Right atrium auricular region (tissue), 2 donors: ENCODE measurements at regions not wholly inside any gene's neighbourhood (a gene's known extent, or its start where the extent isn't known, plus 50 kb on each side); places are given as distances from the start of the nearest gene placed in this dataset.

Experiments used
- DNase-seq: peaks from one replicate; pipeline ENCODE4 v3.0.0-alpha.2; 2019; ENCODE audit warnings: low spot score
- H3K27ac ChIP-seq, 2 donors: fragments of 200-600 bp; sonication (generic); 1 replicate in 1 of 2; 2 replicates in 1 of 2; pipeline ENCODE4 v1.5.1; 2016 to 2019
- H3K27me3 ChIP-seq, 2 donors: fragments of 200-600 bp; sonication (generic); one replicate each; pipeline versions ENCODE4 v1.5.1 to v1.6.0; 2017 to 2019
- H3K36me3 ChIP-seq: fragments of 200-600 bp; sonication (generic); one replicate; pipeline ENCODE4 v1.5.1; 2016
- H3K4me1 ChIP-seq, 2 donors: fragments of 200-600 bp; sonication (generic); one replicate each; pipeline versions ENCODE4 v1.5.1 to v1.6.0; 2017 to 2019
- H3K4me3 ChIP-seq, 2 donors: fragments of 200-600 bp; sonication (generic); 1 replicate in 1 of 2; 2 replicates in 1 of 2; pipeline ENCODE4 v1.5.1; 2017 to 2019; ENCODE audit warnings: mild to moderate bottlenecking in 1 of 2, moderate library complexity in 1 of 2
- H3K9me3 ChIP-seq, 2 donors: fragments of 200-600 bp; sonication (generic); one replicate each; pipeline ENCODE4 v1.5.1; 2019
- TF ChIP-seq, protein P1 (sequence below), 2 donors: fragments of 200-600 bp; sonication (generic); IDR thresholded peaks; one replicate each; pipeline ENCODE4 v1.5.1; 2019; ENCODE audit warnings: antibody characterized with exemption in 2 of 2

DNA sequence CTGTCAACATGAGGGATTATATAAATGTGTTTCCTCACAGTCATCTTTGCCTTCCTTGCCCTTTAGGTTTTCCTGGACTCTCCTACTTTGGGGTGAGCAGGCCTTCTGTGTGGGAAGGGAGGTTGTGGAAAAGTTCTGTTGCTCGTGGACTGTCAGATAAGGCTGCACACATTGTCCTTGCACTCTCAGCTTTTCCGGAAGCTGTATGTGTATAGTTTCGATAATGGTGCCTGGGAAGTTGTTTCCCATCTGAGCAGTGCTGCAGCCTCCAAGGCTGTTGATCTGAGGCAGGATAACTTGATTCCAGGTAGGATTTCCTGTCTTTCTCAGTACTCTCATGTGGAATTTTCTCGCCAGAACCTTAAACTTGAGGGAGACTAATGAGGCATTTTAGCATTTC lies 297.8 kb upstream of the AZI2 start:
- H3K4me1 ChIP-seq: no peaks in the 10 kb centered on the region
- TF ChIP-seq, protein P1, sequence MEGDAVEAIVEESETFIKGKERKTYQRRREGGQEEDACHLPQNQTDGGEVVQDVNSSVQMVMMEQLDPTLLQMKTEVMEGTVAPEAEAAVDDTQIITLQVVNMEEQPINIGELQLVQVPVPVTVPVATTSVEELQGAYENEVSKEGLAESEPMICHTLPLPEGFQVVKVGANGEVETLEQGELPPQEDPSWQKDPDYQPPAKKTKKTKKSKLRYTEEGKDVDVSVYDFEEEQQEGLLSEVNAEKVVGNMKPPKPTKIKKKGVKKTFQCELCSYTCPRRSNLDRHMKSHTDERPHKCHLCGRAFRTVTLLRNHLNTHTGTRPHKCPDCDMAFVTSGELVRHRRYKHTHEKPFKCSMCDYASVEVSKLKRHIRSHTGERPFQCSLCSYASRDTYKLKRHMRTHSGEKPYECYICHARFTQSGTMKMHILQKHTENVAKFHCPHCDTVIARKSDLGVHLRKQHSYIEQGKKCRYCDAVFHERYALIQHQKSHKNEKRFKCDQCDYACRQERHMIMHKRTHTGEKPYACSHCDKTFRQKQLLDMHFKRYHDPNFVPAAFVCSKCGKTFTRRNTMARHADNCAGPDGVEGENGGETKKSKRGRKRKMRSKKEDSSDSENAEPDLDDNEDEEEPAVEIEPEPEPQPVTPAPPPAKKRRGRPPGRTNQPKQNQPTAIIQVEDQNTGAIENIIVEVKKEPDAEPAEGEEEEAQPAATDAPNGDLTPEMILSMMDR (IDR thresholded peaks at IDR 0.05): no peak
- H3K27ac ChIP-seq: no peak overlapping the region
- H3K27me3 ChIP-seq: no peaks in the 10 kb centered on the region
- no peaks in the 10 kb centered on the region for H3K9me3 ChIP-seq
- H3K36me3 ChIP-seq: no peaks in the 10 kb centered on the region
- H3K4me3 ChIP-seq: no peak overlapping the region
- DNase-seq: no peak

DNA sequence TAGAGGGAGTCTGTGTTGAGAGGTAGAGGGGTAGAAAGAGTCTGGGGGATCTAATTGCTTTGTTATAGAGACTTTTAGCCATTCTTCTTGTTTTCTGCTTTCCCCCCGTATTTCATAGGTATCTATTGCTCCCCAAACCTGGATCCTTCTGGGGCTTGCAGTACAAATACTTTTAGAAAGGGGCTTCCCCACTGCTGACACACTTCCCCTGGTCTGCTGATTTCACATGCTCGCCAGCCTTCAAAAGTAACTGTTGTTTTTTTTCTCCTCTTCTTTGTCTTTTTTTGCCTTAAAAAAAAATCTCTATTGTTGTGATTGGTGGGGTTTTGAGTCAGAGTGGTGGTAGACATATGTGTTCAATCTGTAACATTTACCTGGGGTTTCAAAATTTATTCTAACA lies 300.6 kb upstream of the AZI2 start:
- no peaks in the 10 kb centered on the region for H3K27me3 ChIP-seq
- no peaks in the 10 kb centered on the region for H3K4me1 ChIP-seq
- H3K4me3 ChIP-seq: no peak overlapping the region
- H3K27ac ChIP-seq: no peak overlapping the region
- no peaks in the 10 kb centered on the region for H3K9me3 ChIP-seq
- no peak for DNase-seq
- TF ChIP-seq, protein P1 (IDR thresholded peaks at IDR 0.05): no peak
- H3K36me3 ChIP-seq: no peaks in the 10 kb centered on the region

DNA sequence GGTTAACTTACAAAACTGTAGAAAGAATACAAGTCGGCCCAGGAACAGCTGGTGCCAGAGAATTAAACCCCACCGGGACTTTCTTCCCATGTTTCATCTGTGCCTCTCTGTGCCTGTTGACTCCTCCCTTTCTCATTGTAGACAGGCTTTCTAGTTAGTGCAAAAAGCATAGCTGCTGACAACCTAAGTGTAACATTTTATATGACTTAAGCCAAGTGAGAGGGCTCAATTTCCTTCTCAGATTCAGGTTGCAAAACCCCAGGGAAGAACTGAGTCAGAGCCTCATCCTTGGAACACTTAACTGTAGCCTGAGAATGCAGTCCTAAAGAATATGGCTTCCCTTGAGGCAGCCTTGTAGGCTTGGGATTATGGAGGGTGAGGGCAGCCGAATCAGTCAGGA lies 302.5 kb upstream of the AZI2 start:
- no peak for DNase-seq
- no peaks in the 10 kb centered on the region for H3K4me1 ChIP-seq
- H3K4me3 ChIP-seq: no peak overlapping the region
- no peaks in the 10 kb centered on the region for H3K36me3 ChIP-seq
- TF ChIP-seq, protein P1 (IDR thresholded peaks at IDR 0.05): no peak
- H3K27me3 ChIP-seq: no peaks in the 10 kb centered on the region
- no peak overlapping the region for H3K27ac ChIP-seq
- H3K9me3 ChIP-seq: no peaks in the 10 kb centered on the region

DNA sequence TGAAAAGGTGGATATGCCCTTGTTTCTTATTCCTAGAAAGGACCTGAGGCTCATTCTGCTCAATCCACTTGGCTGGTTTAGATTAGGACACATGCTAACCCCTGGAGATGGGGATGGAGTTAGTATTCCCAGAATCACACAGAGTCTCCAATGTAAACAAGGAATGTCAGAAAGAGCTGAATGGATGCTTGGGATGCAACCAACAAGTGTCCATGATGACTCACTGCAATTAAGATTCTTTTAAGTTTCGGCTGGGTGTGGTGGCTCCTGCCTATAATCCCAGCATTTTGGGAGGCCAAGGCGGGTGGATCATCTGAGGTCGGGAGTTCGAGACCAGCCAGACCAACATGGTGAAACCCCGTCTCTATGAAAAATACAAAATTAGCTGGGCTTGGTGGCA lies 315.5 kb upstream of the AZI2 start:
- peaks cover 0 to 12% of the 10 kb centered on the region in 2 donors for H3K4me1 ChIP-seq
- TF ChIP-seq, protein P1 (IDR thresholded peaks at IDR 0.05): no peak
- H3K36me3 ChIP-seq: no peaks in the 10 kb centered on the region
- no peaks in the 10 kb centered on the region for H3K9me3 ChIP-seq
- no peak for DNase-seq
- no peak overlapping the region for H3K4me3 ChIP-seq
- H3K27me3 ChIP-seq: no peaks in the 10 kb centered on the region
- no peak overlapping the region for H3K27ac ChIP-seq

DNA sequence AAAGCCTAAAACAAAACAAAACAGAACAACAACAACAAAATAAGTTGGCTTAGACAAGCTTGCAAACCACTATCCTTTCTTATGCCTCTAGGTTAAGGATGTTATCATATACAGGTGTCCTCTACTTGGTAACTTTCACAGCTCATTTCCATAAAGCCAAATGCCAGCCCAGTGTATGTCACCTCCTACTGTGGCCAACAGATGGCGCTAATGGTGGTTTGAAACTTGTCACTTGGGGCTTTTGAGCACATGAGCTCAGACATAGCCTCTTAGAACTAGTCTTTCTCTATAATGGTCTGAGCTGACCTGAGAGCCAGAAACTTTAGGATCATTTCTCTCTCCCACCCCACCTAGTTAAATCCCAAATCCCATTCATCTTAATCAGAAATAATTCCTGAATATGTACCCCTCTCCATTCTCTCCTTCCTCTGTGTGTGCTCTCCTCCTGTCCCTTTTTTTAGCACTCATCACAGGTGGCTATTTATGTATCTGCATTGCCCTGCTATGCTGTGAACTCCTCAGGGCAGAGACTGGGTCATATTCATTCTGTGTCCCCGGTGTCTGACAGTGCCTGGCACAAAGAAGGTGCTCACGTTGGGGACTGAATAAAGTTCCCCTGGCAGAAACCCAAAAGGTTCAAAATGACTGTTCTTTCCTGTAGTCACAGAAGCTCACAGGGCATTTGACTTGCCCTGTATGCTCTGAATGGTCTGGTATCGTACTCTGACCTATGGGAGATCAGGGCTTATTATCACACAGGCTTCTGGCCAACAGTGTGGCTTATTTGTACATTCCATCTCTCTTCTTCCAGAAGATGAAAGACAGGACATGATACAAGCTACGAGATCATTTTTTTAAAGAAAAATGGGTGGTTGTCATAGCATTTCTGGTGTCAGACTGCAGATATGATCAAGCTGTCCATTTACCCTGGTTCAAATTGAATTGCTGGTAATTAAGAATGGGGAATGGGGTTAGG lies 319.3 kb upstream of the AZI2 start:
- peaks cover 0 to 7% of the 10 kb centered on the region in 2 donors for H3K4me1 ChIP-seq
- no peaks in the 10 kb centered on the region for H3K36me3 ChIP-seq
- no peak overlapping the region for H3K4me3 ChIP-seq
- no peaks in the 10 kb centered on the region for H3K9me3 ChIP-seq
- peak; percentile 83 for DNase-seq
- H3K27me3 ChIP-seq: no peaks in the 10 kb centered on the region
- peak overlapping the region; percentile 51 to 61 for H3K27ac ChIP-seq
- TF ChIP-seq, protein P1 (IDR thresholded peaks at IDR 0.05): peak; percentile 69 to 85
